IPS-NIHi7 (cell line): ENCODE measurements at regions not wholly inside any gene's neighbourhood (a gene's known extent, or its start where the extent isn't known, plus 50 kb on each side); places are given as distances from the start of the nearest gene placed in this dataset.
A peak's percentile ranks its signal among the peaks of the same experiment; 100 is the strongest.

Source experiments
- DNase-seq: peaks from one replicate; pipeline ENCODE4 v3.0.0; 2012; ENCODE audit warnings: mixed read lengths; ENCODE audit errors: extremely low spot score

- no peak for DNase-seq
Observed at GRCh38 chr16:49910541-49911071, 54.7 kb upstream of the ZNF423 start.

DNA sequence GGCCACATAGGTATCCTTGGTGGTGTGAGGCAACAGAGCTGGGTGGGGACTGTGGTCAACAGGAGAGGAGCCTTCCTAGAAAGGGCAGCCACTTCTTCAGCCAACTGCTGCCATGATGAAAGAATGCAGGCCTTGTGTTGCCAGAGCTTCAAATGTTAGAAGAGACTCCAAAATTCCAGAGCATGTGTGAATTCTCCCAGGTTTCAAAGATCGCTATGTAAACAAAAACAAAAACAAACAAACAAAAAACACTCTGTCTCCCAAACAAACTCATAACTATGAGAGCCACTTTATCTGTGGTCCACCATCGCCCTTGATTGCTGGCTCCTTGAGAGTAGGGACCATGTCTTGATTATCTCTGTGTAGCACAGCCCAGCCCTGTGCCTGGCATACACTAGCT lies 55.5 kb upstream of the ZNF423 start:
- DNase-seq = no peak

DNA sequence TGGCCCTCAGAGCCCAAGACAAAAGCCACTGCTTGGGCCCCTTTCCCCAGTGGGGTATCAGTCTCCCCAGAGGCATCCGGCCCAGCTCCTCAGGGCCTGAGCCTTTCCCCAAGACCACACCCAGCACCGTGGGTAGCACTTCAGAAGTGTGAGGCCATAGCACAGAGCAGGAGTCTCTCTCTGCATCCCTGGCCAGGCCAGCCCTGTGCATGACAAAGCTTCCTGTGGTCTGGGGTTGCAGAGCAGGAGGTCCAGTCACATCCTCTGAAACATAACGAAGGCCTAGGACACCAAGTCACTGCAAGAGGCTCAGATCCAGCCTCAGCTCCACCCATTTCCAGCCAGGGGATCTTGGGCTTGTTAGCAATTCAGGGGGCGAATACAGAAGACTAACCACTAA lies 56.8 kb upstream of the ZNF423 start:
- DNase-seq = no peak

- no peak for DNase-seq
Observed at GRCh38 chr16:49913720-49914119, 57.8 kb upstream of the ZNF423 start.

- DNase-seq = no peak
Observed at GRCh38 chr16:49914657-49915056, 58.7 kb upstream of the ZNF423 start.

DNA sequence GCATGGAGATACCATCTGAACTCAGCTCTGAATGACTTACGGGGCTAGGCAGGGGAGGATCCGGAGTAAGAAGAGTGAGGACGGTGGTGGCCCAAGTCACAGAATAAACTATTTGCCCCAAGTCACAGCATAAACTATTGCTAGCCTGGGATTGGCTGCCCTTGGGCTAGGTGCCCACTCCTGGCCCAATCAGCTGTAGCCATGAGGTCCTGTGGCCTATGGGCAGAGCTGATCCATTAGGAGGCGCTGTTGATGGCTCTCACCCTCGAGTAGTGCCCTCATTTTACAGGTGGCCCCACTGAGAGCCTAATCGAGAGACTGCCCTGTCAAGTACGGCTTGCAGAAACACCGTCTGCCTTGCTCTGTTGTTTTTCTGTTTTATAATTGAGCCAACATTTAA lies 62.3 kb upstream of the ZNF423 start:
- peak; percentile 68 for DNase-seq

DNA sequence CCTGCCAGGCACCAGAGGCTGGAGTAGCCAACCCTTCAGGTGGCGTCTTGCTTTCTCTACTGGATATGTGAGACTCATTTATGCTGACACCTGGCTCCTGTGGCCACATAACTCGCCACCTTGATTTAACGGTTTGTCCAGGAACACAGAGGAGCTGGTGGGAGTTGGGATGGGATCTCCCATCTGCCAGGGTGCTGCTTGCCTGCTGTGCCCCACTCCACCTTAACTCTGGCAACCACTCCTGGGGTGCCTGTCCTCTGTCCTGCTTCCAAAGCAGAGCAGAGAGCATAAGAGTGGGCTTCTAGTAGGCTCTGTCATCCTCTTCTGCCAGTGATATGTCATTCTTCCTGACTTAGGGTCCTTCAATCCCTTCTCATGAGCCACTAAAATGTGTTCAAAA lies 63.4 kb upstream of the ZNF423 start:
- no peak for DNase-seq

DNA sequence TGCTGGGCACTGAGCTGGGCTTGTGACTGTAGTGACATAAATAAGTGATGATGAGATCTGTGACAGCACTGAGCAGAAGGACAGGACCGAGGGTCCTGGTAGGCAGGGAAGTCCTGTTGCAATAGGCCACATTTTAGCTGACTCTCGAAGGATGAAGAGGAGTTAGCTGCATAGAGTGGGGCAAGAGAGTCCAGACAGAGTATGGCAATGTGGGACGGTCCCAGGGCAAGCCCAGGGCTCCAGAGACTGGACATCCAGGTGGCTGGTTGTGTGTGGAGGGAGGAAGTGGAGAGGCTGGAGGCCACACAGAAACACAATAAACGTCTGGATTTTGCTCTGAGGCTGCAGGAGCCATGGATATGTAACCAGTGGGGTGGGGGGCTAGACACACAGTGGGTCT lies 64.5 kb upstream of the ZNF423 start:
- no peak for DNase-seq

GRCh38 chr16:49921106-49921505 lies 65.2 kb upstream of the ZNF423 start:
- DNase-seq = no peak

DNA sequence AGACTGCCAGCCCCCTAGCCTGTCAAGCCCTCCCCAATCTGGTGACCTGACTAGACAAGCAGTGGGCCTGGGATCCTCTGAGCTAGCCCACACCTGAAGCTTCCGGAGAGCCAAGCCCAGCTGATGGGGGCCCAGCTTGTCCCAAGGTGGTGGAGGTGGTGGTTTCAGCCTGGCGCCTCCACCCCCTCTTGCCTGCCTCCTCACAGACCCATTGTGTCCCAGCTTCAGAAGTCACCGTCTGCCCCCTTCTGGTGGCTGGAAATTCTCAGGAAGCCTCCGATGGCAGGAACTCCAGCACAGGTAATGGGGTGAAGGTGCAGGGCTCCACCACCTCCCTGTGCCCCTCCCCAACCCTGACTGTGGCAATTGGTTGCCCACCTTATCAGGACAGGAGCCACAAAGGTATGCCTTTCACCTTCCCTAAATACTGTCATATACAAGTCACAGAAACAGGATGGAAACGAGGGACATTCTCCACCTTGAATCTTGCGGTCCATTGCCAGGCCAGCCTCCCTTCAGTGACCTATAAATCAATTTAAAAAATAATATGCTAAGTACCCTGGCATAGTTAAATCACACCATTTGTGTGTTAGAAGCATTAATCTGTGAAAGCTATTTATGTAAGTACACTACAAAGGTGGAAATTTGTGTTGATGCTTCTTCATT lies 66.0 kb upstream of the ZNF423 start:
- DNase-seq = peak; percentile 95

- no peak for DNase-seq
Observed at GRCh38 chr16:49923411-49923810, 67.5 kb upstream of the ZNF423 start.

DNA sequence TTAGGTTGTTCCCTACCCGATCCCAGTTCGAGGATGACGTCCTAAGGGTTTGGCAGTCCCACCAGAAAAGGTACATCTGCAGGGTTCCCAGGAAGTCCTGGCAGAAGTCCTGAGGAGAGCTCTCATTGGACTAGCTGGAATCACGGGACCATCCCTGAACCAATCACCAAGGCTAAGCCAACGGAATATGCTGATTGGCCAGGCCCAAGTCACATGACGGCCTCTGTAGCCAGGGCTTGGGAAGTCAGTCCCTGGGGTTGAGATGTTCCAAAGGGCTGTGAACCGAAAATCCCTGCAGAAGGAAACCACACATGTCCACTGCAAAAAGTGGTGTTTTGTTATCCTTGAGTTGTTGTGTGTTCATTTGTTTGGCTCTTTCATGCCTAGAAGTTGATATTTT lies 68.2 kb upstream of the ZNF423 start:
- peak; percentile 46 for DNase-seq

- DNase-seq = no peak
Observed at GRCh38 chr16:49926941-49927340, 71.0 kb upstream of the ZNF423 start.

DNA sequence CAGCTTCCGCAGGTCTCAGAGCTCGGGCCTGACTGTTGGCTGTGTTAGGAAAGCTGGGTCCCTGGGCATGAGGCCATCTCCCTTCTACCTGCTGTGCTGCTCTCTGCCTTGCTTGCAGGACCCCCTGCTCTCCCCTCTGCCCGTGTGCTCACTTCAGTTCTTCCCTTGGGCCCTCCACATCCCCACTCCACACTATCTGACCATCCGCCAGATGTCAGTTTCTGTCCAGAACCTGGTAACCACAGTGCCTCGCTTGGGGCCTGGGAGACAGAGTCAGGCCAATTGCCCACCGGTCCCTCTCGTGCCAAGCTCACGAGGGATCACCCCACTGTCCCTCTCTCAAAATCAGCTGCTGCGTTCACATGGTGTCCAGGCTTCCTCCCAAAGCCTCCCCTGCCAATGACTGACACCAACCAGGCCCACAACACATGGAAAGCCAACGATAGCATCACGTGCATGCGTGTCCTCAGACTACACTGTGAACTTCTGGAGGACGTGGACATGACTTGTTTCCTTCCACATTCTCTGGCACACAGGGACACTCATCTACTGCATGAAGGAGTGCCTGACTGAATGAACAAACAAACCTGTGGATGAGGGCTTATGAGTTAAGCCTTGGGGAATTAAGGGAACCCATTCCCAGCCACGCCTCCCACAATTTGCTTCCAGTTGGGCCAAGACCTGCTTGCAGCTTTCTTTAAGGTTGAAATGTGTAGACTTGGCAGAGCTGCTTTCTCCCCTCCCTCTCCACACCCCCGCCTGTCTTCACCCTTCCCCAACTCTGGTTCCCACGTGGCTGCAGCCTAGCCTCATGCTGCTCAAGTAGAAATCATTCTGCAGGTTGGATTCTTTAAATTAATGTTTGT lies 72.5 kb upstream of the ZNF423 start:
- DNase-seq = no peak

DNA sequence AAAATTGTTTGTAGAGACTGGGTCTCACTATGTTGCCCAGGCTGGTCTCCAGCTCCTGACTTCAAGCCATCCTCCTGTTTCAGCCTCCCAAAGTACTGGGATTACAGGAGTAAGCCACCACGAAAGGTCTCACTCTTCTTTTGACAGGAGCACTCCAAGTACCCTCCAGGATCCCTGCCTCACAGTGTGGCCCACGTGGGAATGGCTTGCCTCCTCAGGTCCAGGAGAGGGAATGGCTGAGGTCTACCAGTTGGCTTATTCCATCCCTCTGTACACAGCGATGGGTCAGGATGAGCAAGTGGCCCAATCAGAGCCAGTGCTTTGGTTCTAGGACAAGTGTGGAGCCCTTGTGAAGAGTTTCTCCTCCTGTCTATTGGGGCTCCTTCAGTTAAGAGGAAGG lies 73.7 kb upstream of the ZNF423 start:
- DNase-seq = no peak

GRCh38 chr16:49930841-49931240 lies 74.9 kb upstream of the ZNF423 start:
- DNase-seq = no peak

- DNase-seq = no peak
Observed at GRCh38 chr16:49931266-49931665, 75.4 kb upstream of the ZNF423 start.

GRCh38 chr16:49931916-49932315 lies 76.0 kb upstream of the ZNF423 start:
- DNase-seq = no peak

GRCh38 chr16:49932434-49932833 lies 76.5 kb upstream of the ZNF423 start:
- DNase-seq = no peak

DNA sequence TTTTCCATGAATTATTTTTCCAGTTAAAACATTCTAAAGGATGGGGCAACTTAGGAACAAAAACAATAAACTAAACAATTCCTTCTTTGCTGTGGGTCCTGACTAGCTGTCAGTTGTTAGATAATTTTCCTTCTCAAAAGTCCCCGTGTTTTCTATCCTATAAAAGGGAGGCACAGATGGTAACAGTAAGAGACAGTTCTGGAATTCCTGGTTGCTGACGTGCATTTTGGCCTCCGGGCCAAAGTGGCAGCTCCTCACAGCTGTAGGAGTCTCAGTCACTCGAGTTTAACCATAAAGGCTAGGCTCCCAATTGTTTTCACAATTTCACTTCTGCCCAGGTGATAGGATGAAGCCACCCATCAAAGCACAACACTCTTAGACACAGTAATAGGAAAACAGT lies 77.0 kb upstream of the ZNF423 start:
- no peak for DNase-seq

GRCh38 chr16:49936791-49937190 lies 80.9 kb upstream of the ZNF423 start:
- DNase-seq = no peak

DNA sequence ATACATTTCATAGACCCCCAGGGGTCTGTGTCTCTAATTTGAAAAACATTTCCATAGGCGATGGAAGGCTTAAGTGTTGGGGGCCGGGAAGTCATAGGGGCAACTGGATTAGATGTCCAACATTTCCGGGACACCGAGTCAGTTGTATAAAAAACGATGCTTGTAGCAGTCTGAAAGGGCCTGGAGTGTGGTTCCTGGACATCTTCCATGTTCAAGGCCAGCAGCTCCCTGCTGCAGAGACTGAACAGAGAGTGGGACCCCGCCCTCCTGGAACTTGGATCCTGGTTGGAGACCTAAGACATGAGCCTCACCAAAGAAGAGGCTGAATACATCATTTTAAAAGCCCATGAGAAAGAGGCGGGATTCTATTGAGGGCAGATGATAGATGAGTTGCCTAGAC lies 82.0 kb upstream of the ZNF423 start:
- DNase-seq = no peak

GRCh38 chr16:49939495-49939894 lies 83.6 kb upstream of the ZNF423 start:
- DNase-seq = no peak
